Tibial artery (tissue), 4 donors: ENCODE measurements at regions not wholly inside any gene's neighbourhood (a gene's known extent, or its start where the extent isn't known, plus 50 kb on each side); places are given as distances from the start of the nearest gene placed in this dataset.

Experiments used
- DNase-seq, 2 donors: peaks; one replicate each; pipeline ENCODE4 v3.0.0-alpha.2; 2019
- H3K27ac ChIP-seq, 2 donors: fragments of 200-600 bp; sonication (generic) in 1 of 2; 1 replicate in 1 of 2; 2 replicates in 1 of 2; pipeline ENCODE4 v1.5.1; 2018 to 2019; ENCODE audit warnings: mild to moderate bottlenecking in 1 of 2
- H3K27me3 ChIP-seq, 2 donors: fragments of 200-600 bp; sonication (generic) in 1 of 2; one replicate each; pipeline versions ENCODE4 v1.5.1 to v1.6.0; 2016 to 2019
- H3K36me3 ChIP-seq, 3 donors: fragments of 200-600 bp; sonication (generic) in 2 of 3; one replicate each; pipeline ENCODE4 v1.5.1; 2016 to 2019; ENCODE audit warnings: mild to moderate bottlenecking in 2 of 3
- H3K4me1 ChIP-seq, 4 donors: fragments of 200-600 bp; sonication (generic) in 2 of 4; 1 replicate in 3 of 4; 2 replicates in 1 of 4; pipeline ENCODE4 v1.5.1; 2016 to 2019
- H3K4me3 ChIP-seq, 2 donors: fragments of 200-600 bp; sonication (generic) in 1 of 2; 1 replicate in 1 of 2; 2 replicates in 1 of 2; pipeline ENCODE4 v1.5.1; 2018 to 2019; ENCODE audit warnings: mild to moderate bottlenecking in 2 of 2
- H3K9me3 ChIP-seq, 3 donors: fragments of 200-600 bp; sonication (generic) in 1 of 3; one replicate each; pipeline ENCODE4 v1.5.1; 2016 to 2019
- CTCF ChIP-seq, 2 experiments: fragments of 200-600 bp in 1 of 2; fragments of 450-650 bp in 1 of 2; IDR thresholded peaks; one replicate each; pipeline ENCODE4 v1.5.1; 2017 to 2019; ENCODE audit warnings: antibody characterized with exemption in 2 of 2, mild to moderate bottlenecking in 1 of 2, moderate library complexity in 1 of 2
- intact Hi-C: fragments of 100-400 bp; cut with DNase I; formaldehyde crosslinking; loops from one replicate; pipeline ENCODE4 v1.15.0; 2023; ENCODE audit warnings: low total_unique reads

GRCh38 chr21:18869104-18869503 is 465.5 kb upstream of the TMPRSS15 start:
- DNase-seq: no peak
- intact Hi-C loops: no loop called here
- H3K27ac ChIP-seq: no peak overlapping the region
- no peaks in the 10 kb centered on the region for H3K9me3 ChIP-seq
- TF ChIP-seq CTCF (IDR thresholded peaks at IDR 0.05): no peak
- H3K4me1 ChIP-seq: no peaks in the 10 kb centered on the region
- no peaks in the 10 kb centered on the region for H3K27me3 ChIP-seq
- H3K4me3 ChIP-seq: no peak overlapping the region
- no peaks in the 10 kb centered on the region for H3K36me3 ChIP-seq

DNA sequence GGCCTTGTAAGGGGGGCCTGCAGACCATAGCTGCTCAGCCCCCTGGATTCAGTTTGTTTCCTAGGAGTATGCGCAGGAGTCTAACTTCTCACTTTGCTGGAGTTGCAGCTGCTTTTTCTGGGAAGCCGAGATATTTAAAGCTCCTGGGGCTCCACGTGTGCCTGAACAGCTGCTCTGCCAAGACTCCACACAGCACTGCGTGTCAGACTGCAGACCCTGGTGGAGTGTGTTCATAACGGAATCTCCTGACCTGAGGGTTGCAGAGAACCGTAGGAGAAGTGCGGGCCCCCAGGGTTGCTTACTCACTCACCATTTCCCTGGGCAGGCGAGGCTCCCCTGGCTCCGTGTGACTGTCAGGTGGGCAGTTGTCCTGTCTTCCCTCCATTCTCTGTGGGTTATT is 474.3 kb upstream of the TMPRSS15 start:
- intact Hi-C loops: no loop called here
- no peak for DNase-seq
- Histone ChIP-seq H3K27me3 (no peaks in the 10 kb centered on the region), H3K4me1 (peaks cover 0 to 48% (median 3%) of the 10 kb centered on the region in 4 donors), H3K36me3 (no peaks in the 10 kb centered on the region), H3K4me3 (no peak overlapping the region), H3K9me3 (no peaks in the 10 kb centered on the region), H3K27ac (peak overlapping the region in 1 of 2 donors; percentile 36)
- no peak for TF ChIP-seq CTCF (IDR thresholded peaks at IDR 0.05)

GRCh38 chr21:18887922-18888602 is 484.5 kb upstream of the TMPRSS15 start:
- Histone ChIP-seq H3K9me3 (no peaks in the 10 kb centered on the region), H3K4me3 (no peak overlapping the region), H3K36me3 (no peaks in the 10 kb centered on the region), H3K27ac (peak overlapping the region in 1 of 2 donors; percentile 41), H3K27me3 (no peaks in the 10 kb centered on the region), H3K4me1 (peaks cover 0 to 20% (median 0%) of the 10 kb centered on the region in 4 donors)
- TF ChIP-seq CTCF (IDR thresholded peaks at IDR 0.05): no peak
- intact Hi-C loops: no loop called here
- no peak for DNase-seq

- Histone ChIP-seq H3K27me3 (no peaks in the 10 kb centered on the region), H3K9me3 (no peaks in the 10 kb centered on the region), H3K36me3 (no peaks in the 10 kb centered on the region), H3K4me1 (no peaks in the 10 kb centered on the region), H3K27ac (no peak overlapping the region), H3K4me3 (no peak overlapping the region)
- TF ChIP-seq CTCF (IDR thresholded peaks at IDR 0.05): no peak
- DNase-seq: no peak
- intact Hi-C loops: no loop called here
Measured at GRCh38 chr21:18893406-18893805, 489.8 kb upstream of the TMPRSS15 start.

- Histone ChIP-seq H3K9me3 (no peaks in the 10 kb centered on the region), H3K36me3 (no peaks in the 10 kb centered on the region), H3K4me3 (no peak overlapping the region), H3K27ac (no peak overlapping the region), H3K4me1 (no peaks in the 10 kb centered on the region), H3K27me3 (no peaks in the 10 kb centered on the region)
- intact Hi-C loops: no loop called here
- DNase-seq: no peak
- TF ChIP-seq CTCF (IDR thresholded peaks at IDR 0.05): no peak
Measured at GRCh38 chr21:18894387-18894786, 490.8 kb upstream of the TMPRSS15 start.

DNA sequence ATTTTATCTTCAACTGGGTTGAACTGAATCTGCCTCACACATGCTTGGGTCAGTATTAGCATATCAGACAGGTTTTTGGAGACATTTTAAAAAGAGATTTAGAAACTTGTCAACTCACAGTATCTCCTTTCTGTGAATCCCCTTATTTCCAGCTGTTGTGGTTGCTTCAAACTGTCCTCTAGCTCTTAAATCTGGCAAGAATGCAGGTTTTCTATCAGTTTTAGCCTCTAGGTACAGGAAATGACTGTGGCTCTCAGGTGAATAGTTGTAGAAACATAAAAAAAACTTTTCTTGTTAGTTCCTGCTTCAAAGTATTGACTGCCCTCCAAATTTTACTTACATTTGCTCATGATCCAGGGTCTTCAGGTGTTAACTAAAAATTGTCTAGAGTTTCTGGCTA is 495.7 kb upstream of the TMPRSS15 start:
- intact Hi-C loops: no loop called here
- H3K4me1 ChIP-seq: no peaks in the 10 kb centered on the region
- no peaks in the 10 kb centered on the region for H3K36me3 ChIP-seq
- H3K27me3 ChIP-seq: no peaks in the 10 kb centered on the region
- H3K27ac ChIP-seq: no peak overlapping the region
- TF ChIP-seq CTCF (IDR thresholded peaks at IDR 0.05): no peak
- no peak overlapping the region for H3K4me3 ChIP-seq
- DNase-seq: no peak
- no peaks in the 10 kb centered on the region for H3K9me3 ChIP-seq
